H7 (cell line): ENCODE measurements at regions not wholly inside any gene's neighbourhood (a gene's known extent, or its start where the extent isn't known, plus 50 kb on each side); places are given as distances from the start of the nearest gene placed in this dataset.
"Not testable (repeated sequence)": the region's sequence is repeated elsewhere in the genome, so short reads cannot be mapped to it uniquely, and the experiment has no call there.

Source experiments
- DNase-seq: peaks from one replicate; pipeline ENCODE4 v3.0.0; 2012
- H3K27me3 ChIP-seq: 2 replicates; pipeline ENCODE4 v1.6.0; 2011; ENCODE audit warnings: mild to moderate bottlenecking, low read length; ENCODE audit not compliant: control insufficient read depth, insufficient read depth
- H3K36me3 ChIP-seq: replicated peaks from 2 replicates; pipeline ENCODE4 v1.5.1; 2011; ENCODE audit warnings: low read length; ENCODE audit not compliant: control insufficient read depth, insufficient read depth
- H3K4me3 ChIP-seq: 2 replicates; pipeline ENCODE4 v1.5.1; 2011; ENCODE audit warnings: low read depth, mild to moderate bottlenecking, control low read depth, low read length, moderate library complexity; ENCODE audit not compliant: insufficient read depth

DNA sequence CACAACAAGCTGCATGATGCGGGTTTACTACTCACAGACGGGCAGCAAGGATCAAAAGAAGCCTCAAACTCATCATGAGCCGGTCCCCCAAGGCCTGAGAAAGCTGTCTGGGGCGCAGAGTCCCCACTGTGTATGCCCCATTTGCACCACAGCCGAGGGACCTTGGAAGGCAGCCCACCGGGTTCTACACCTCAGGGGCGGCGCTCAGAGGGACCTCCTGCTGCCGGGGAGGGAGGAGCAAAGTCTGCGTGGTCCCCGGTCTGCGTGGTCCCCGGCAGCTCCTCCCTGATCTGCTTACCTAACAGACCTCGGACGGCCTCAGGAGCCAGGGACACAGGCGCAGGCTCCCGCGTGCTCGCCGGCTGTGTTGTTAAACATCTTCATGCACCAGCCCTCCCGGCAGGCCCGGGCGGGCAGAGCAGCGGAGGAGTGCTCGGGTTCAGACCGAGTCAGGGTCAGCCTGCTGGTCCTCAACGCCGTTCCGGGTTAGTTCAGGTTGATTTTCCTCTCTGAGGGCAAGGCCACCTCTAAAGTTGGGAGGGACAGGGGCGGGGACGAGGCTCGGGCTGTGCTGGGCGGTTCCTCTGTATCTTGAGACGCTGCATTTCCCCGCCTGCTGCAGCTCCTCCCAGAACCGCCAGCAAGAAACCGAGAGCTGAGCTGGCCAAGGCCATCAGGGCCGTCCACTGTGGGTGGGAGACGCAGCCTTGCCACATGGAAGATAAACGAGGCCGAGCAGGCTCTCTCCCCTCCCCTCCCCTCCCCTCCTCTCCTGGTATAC is 74.6 kb downstream of the MRPL36 start:
- H3K4me3 ChIP-seq = peak overlapping the region; percentile 38

DNA sequence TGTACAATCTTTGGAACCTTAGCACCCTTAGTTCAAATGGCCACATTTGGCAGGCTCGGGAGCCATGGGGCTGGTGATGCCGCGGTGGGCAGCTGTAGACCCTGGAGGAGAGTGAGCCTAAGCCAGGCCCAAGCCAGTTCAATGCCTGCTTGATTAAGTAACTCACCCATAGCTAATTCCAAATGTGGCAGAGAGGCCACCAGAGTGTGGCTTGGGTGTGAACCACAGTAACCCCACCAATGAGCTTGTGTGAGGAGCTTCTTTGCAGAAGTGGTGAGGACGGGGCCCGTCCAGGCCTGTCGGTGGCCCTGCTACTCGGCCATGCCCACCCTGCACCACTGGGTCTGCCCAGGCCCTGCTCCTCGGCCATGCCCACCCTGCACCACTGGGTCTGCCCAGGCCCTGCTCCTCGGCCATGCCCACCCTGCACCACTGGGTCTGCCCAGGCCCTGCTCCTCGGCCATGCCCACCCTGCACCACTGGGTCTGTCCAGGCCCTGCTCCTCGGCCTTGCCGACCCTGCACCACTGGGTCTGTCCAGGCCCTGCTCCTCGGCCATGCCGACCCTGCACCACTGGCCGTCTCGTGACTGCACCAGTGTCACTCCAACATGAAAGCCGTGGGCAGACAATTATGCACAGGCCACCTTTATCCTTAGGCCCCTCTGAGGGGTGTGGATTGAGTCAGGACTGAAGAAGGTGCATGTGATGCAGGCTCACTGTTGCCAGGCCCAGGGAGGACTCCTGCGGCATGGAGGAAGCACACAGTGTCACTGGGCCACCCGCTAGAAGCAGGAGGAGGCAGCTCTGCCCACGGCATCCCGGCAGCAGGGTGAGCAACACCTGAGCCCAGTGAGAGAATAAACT is 75.4 kb downstream of the MRPL36 start:
- Histone ChIP-seq H3K36me3 (no peaks in the 10 kb centered on the region), H3K27me3 (peaks cover 4% of the 10 kb centered on the region), H3K4me3 (peak overlapping the region; percentile 38)
- peak; percentile 28 for DNase-seq

More for the DNA sequence above, 74.6 kb downstream of the MRPL36 start:
- peak; percentile 91 for DNase-seq
- Histone ChIP-seq H3K36me3 (no peaks in the 10 kb centered on the region), H3K27me3 (peaks cover 4% of the 10 kb centered on the region)

DNA sequence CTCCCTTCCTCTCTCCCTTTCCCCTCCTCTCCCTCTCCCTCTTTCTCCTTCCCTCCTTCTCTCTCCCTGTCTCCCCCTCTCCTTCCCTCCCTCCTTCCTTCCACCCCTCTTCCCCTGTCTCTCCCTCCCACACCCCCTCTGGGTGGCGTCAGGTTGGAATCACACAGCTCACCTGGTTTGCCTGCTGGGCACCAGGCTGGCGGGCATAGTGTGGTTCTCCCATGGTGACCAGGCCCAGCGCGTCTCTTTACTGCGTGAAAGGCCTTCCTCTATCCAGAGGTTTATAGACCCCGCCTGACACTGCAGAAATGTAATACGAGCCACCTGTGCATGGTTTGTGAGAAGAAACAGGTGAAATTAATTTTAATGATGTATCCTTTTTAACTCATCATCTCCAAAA is 76.2 kb downstream of the MRPL36 start:
- peaks cover 4% of the 10 kb centered on the region for H3K27me3 ChIP-seq
- H3K36me3 ChIP-seq = no peaks in the 10 kb centered on the region
- peak; percentile 27 for DNase-seq
- no peak overlapping the region for H3K4me3 ChIP-seq

DNA sequence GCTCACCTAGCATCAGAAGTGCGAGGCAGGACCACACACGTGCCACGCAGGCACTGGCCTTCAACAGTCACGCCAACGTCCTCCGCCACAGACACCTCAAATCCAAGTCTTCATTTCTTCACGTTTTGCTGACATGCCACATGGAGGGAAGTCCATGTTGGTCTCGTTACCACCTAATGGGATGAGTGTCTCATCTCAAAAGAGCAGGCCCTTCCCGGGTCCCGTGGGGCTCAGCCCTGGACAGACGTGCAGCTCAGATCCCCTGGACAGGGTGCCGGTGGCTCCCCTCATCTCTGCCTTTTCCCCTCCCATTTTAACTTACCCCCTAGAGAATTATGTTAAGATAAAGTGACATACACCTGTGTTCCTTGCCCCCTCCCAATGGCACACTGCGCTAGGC is 76.8 kb downstream of the MRPL36 start:
- no peaks in the 10 kb centered on the region for H3K36me3 ChIP-seq
- no peak for DNase-seq
- no peak overlapping the region for H3K4me3 ChIP-seq
- H3K27me3 ChIP-seq = peaks cover 4% of the 10 kb centered on the region

DNA sequence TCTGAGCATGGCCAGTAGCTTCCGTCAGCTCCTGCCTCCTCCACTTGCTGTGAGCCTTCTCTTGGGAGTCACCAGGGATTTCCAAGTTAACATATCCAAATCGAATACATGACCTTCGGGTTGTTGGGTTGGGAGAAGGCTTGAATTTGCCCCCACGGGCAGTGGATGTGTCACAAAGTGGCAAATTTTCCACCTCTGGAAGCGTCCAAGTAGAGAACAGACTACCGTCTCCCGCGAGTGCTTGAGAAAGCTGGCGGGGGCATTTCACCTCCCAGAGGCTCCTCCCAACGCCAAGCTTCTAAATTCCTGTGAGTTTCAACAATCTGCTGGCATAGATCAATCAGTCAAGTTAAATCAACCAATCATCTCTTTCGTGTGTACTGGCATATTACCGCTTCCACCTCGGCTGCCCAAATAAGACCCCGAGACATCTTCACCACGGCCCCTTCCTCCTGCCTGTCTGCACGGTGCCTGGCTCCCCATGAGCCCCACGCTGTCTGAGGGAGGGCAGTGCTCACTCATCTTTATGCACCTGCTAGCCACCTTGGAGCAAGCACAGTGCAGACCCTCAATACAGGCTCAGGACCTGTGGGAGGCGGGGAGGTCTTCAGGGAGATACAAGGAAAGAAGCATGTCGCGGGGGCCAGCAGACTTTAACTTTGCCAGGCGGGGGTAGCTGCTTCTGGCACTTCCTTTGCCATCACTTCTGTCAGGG is 79.1 kb downstream of the MRPL36 start:
- Histone ChIP-seq H3K27me3 (peaks cover 3% of the 10 kb centered on the region), H3K36me3 (no peaks in the 10 kb centered on the region), H3K4me3 (no peak overlapping the region)
- no peak for DNase-seq

- Histone ChIP-seq H3K27me3 (peaks cover 3% of the 10 kb centered on the region), H3K36me3 (no peaks in the 10 kb centered on the region), H3K4me3 (no peak overlapping the region)
- no peak for DNase-seq
Observed at GRCh38 chr5:1719860-1720259, 79.8 kb downstream of the MRPL36 start.

- H3K36me3 ChIP-seq = no peaks in the 10 kb centered on the region
- DNase-seq = no peak
- no peaks in the 10 kb centered on the region for H3K27me3 ChIP-seq
- H3K4me3 ChIP-seq = no peak overlapping the region
Observed at GRCh38 chr5:1718669-1719068, 81.0 kb downstream of the MRPL36 start.

DNA sequence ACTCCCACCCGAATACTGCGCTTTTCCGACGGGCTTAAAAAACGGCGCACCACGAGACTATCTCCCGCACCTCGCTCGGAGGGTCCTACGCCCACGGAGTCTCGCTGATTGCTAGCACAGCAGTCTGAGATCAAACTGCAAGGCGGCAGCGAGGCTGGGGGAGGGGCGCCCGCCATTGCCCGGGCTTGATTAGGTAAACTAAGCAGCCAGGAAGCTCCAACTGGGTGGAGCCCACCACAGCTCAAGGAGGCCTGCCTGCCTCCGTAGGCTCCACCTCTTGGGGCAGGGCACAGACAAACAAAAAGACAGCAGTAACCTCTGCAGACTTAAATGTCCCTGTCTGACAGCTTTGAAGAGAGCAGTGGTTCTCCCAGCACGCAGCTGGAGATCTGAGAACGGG is 89.5 kb downstream of the MRPL36 start:
- DNase-seq, H3K27me3 ChIP-seq, H3K36me3 ChIP-seq: not testable (repeated sequence)
- peak overlapping the region; percentile 29 for H3K4me3 ChIP-seq

DNA sequence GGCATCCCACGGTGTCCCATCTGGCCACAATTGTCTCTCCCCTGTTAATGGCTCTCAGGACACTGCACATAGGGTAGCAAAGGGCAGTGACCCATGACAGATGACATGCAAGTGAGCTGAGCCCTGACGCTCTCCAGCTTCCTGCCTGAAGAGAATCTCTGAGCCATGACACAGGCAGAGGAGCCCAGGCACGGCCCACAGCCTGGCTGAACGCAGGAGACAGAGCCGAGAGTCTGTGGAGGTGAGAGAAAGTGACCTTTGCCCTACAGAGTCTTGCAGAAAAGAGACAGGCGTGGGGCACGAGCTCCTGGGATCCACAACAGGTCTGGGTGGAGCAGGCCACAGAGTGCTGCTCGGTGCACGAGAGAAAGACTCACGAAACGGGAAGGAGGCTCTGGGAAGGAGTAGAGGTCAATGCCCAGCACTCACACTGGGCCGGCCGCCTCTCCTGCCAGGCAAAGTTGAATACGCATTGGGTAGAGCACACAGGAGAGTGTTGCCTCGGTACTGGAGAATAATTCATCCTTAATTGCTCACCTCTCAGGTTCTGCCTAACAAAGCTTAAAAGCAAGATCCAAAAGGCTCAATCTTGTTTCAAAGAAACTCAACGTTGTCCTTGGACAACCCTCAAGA is 90.3 kb downstream of the MRPL36 start:
- peak; percentile 63 for DNase-seq
- peaks cover 2% of the 10 kb centered on the region; the same call in 1 of the 2 replicates for H3K27me3 ChIP-seq
- H3K36me3 ChIP-seq = no peaks in the 10 kb centered on the region
- peak overlapping the region; percentile 8 for H3K4me3 ChIP-seq

DNA sequence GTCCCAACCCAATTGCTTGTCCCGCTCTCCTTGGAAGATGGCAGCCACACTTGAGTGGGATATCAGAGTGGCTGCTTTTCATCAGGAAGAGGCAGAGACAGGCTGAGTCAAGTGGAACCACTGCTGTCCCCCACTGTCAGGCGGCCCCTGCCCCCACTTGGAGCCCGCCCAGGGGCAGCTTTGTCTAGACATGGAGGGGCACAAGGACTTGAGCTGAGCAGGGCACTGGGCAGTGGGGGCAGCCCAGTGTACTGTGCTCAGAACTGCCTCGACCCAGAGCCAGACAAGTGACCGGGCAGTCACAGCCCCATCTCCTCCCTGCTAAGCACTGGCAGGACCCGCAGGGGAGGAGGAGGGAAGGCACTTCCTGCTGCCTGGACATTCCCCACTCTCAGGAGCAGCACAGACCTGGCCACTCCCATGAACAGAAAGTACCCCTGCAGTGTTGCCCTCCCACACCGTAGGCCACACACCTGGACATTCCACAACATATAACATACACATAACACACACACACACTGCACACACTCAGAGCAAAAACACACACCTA is 91.0 kb downstream of the MRPL36 start:
- Histone ChIP-seq H3K36me3 (no peaks in the 10 kb centered on the region), H3K27me3 (peaks cover 2% of the 10 kb centered on the region; the same call in 1 of the 2 replicates), H3K4me3 (no peak overlapping the region)
- peak; percentile 64 for DNase-seq

GRCh38 chr5:1707467-1707866 is 92.2 kb downstream of the MRPL36 start:
- peak; percentile 32 for DNase-seq
- no peaks in the 10 kb centered on the region for H3K36me3 ChIP-seq

GRCh38 chr5:1706428-1706827 is 93.2 kb downstream of the MRPL36 start:
- DNase-seq = no peak
- Histone ChIP-seq H3K36me3 (no peaks in the 10 kb centered on the region), H3K27me3 (peaks cover 2% of the 10 kb centered on the region; the same call in 1 of the 2 replicates), H3K4me3 (no peak overlapping the region)

More at GRCh38 chr5:1707467-1707866, 92.2 kb downstream of the MRPL36 start:
- peaks cover 2% of the 10 kb centered on the region; the same call in 1 of the 2 replicates for H3K27me3 ChIP-seq
- H3K4me3 ChIP-seq = no peak overlapping the region

GRCh38 chr5:1706021-1706420 is 93.6 kb downstream of the MRPL36 start:
- peak; percentile 32 for DNase-seq
- no peak overlapping the region for H3K4me3 ChIP-seq
- H3K36me3 ChIP-seq = no peaks in the 10 kb centered on the region
- H3K27me3 ChIP-seq = peaks cover 2% of the 10 kb centered on the region; the same call in 1 of the 2 replicates

GRCh38 chr5:1704676-1705075 is 95.0 kb downstream of the MRPL36 start:
- H3K27me3 ChIP-seq = peaks cover 2% of the 10 kb centered on the region; the same call in 1 of the 2 replicates
- H3K4me3 ChIP-seq = no peak overlapping the region
- no peak for DNase-seq
- H3K36me3 ChIP-seq = no peaks in the 10 kb centered on the region
